HG03139 (cell line): ENCODE measurements at regions not wholly inside any gene's neighbourhood (a gene's known extent, or its start where the extent isn't known, plus 50 kb on each side); places are given as distances from the start of the nearest gene placed in this dataset.
A peak's percentile ranks its signal among the peaks of the same experiment; 100 is the strongest.

ENCODE experiments used
- ATAC-seq: cut with Tn5 transposase; IDR thresholded peaks from one replicate; pipeline ENCODE4 v1.9.1; 2021; ENCODE audit not compliant: unreplicated experiment

DNA sequence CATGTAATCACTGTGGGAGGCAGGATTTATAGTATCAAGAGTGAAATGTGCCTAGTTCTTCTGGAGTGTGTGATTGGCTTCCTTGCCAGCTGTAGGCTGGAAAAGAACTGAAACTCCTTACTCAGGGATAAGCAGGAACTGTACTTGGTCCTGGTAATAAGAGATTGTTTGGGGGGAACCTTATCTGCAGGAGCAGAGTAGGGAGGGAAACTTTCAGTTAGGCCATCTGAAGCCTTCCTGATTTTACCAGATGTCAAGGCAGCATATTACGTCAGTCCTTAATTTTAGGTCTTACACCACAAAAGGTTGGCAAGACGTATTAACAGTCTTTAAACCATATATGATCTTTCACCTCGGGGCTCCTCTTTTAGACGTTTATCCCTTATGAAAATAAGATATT is 231.5 kb upstream of the FMR1 start:
- no peak for ATAC-seq

DNA sequence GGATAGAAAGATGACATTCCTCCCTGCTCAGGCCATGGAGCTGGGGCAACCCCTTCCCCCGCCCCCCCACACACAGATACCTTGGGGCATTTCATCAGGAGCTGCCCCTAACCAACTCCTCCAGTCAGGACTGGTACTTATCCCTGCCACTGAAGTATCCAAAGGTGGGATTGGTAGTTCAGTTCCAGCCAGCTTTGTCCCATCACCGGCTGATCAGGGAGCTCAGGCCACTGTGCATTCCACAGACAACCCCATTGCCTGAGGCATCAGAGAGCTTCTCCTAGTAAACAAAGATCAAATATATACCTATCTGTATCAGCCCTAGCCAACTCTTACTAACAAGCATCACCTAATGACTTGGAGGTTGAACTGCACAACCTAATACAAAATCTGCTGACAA is 218.2 kb upstream of the FMR1 start:
- ATAC-seq, result no peak

DNA sequence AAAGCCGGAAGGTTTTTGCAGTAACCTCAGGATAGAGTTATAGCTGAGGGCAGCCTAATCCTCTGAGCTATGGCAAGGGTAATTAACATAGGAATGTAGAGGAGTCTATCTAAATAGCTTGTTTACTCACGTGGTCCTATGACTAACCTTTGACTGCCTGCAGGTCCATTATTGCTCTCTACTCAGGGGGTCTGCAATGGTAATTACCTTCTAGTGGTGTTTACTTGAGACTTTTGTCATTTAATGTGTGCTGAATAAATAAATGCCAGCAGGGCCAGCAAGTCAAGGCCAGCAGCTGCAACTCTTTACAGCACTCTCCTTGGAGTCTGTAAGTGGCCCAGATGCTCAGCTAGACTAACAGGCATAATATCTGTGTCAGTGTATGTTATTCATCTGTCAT is 212.7 kb upstream of the FMR1 start:
- ATAC-seq, result no peak

DNA sequence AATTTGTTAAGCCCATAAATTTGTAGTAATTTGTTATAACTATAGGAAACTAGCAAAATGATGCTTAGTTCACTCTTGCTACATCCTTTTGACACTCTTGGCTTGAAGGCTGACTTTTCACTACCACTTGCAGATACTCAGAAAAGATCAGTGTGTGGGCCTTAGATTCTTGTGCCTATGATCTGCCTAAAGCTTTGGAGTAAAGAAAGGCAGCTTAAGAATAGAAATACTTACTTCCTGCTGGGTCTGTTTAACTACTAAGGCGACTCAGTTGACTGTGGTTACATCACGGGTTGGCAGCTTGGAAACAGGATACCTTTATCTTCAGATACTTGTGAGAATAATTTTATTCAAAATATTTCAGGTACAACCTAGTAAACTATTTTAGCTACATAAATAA is 201.4 kb upstream of the FMR1 start:
- no peak for ATAC-seq

DNA sequence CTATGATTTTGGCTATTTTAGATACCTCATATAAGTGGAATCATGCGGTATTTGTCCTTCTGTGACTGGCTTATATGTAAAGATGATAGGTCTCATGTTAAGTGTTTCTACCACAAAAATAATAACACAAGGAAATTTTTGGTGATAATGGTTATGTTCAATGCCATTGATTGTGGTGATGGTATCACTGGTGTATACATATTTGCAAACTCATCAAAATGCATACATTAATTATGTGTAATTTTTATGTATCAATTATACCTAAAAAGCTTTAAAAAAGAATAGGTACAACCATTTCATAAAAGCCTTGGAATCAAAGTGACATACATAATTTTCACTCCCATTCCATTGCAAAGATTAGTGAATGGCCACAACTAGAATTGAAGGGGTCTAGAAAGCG is 178.3 kb upstream of the FMR1 start:
- ATAC-seq, result no peak

DNA sequence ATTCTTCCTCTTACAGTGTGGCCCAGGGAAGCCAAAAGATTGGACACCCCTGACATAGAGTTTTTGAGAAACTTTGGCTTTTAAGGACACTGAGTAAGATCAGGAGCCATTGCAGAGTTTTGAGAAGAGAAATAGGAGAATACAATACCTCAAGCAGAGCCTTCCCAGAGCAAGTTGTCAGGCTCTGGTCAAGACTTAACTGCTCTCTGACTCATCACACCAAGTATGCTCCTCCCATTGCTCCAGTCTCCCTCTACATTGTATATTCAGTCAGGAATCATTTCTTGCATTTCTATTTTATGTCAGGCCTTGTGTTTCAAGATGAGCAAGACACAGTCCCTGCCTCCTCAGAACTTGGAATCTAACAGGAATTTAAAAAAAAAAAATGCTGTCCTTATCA is 176.4 kb upstream of the FMR1 start:
- no peak for ATAC-seq

DNA sequence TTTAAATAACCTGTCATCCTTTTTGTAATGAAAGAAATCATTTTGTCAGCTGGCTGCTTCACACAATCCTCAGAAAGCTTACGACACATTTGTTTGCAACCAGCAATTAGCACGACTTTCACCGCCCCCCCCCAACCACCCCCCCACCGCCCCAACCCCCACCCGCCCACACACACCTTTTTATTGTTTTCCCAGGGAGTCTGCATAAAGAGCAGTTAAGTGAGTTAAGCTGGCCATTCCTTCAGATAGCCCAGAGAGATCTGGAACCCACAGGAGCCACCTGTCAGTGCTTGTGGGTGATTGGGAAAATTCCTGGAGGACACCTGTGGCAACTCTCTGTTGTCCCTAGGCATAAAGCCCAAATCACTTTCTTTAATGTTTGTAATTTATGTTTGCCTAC is 175.7 kb upstream of the FMR1 start:
- no peak for ATAC-seq

DNA sequence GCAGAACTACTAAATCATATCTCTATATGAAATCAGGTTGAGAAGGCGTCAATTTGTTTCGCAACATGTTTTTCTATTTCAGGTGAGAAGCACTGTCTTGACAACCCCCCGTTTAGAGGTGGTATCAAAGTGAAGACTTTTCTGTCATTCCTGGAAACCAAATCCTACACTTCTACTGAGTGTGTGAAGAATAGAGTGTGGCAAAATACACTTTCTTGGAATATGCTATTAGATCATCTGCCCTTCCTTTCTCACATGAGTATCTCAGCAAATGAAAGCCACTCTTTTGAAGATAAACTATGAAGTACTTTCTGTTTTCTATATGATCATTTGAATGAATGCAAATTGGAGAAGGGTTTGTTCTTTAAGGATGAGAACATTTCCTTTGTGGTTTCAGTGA is 174.0 kb upstream of the FMR1 start:
- no peak for ATAC-seq

DNA sequence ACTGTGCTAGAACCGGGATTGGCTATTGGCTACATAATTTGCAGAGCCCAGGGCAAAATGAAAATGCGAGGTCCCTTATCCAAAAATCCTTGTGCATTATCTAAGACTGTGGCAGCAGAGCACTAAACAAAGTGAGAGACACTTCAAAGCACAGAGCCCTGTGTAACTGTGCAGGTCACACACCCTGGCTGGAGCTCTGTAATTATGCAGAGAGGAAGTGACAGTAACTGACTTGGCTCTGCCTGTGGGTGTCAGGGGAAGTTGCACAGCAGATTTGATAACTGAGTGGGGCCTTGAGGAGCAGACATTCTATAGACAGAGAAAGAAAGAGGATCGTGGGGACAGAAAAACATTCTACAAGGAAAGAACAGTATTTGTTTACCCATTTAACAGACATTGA is 173.5 kb upstream of the FMR1 start:
- ATAC-seq, result no peak

DNA sequence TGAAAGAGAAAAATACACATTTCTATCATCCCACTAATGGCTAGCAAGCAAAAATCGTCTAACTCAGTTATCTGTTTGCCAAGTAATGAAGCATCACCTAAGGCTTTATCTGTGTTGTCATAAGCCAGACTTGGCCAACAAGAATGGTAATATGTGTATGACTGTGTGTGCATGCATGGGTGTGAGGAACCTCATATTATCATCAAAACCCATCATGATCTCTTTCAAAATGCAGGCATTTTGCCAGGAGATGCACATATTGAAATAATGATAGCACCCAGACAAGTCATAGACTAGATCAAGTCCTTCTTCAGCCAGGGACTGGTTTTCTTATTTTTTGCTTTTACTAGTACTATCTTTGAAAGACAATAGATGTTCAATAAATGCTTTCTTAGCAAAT is 172.5 kb upstream of the FMR1 start:
- no peak for ATAC-seq

DNA sequence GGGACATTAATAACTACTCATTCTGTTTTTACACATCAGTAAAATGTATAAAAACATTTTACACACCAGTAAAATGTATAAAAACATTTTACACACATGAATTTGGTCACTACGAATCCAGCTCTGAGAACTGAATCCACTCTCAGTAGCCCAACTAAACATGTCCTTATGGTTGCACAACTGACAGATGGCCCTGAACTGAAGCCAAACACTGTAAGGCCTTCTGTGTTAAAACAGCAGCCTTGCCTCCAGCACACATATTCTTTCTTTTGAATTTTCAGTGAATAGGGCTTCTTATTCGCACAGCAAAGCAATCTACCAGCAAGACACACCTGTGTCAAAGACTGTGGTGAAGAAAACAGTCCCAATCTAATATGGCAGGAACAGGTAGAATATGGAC is 169.9 kb upstream of the FMR1 start:
- ATAC-seq, result no peak

DNA sequence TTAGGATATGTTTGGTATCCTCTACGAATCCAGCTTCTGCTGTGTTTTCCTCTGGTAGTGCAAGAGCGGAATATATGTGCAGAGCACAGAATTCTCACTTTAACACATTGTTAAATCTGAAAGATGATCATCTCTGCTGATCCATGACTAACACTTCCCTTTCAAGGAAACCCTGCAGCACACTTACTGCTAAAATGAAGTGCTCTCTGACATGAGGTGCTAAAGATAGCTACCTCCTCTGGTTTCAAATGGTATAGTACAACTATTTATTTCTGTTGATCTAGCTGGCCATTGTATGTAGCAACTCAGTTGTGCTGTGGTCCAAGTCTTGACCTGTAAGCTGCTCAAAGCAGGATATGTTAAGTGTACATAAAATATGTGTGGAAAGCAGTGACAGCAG is 162.4 kb upstream of the FMR1 start:
- ATAC-seq, result no peak

DNA sequence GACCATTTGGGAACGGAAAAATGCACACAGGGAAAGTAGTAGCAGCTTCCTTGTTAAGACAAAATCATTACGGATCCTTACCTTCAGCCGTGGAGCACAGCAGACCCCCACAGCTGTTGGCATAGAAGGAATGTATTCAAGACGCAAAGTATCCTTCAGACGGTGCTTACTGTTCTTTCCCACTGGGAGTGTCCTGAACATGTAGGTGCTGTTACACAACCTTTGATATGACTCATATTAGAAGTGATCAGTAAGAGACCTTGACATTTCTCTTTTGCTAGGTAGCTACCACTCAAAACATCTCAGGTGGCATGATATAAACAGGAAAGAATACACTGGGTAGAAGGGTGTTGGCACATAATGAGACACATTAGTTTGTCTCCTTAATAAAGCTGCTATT is 154.0 kb upstream of the FMR1 start:
- no peak for ATAC-seq

DNA sequence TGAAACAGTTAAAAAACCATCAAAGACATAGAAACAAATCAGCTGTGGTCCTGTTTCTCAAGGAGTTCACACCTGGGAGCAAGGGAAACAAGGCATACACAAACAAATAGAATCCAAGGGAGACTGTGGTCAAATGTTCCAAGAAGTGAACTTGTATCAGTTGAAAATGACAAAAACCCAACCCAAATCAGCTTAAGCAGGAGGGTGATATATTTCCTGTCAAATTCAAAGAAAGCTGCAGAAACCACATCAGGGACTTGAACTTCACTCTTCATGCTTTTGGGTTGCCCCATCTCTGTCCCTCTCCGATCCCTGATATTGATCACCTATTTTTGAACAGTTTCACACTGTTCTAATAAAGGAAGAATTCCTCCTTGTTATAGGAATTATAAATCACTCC is 148.6 kb upstream of the FMR1 start:
- no peak for ATAC-seq

DNA sequence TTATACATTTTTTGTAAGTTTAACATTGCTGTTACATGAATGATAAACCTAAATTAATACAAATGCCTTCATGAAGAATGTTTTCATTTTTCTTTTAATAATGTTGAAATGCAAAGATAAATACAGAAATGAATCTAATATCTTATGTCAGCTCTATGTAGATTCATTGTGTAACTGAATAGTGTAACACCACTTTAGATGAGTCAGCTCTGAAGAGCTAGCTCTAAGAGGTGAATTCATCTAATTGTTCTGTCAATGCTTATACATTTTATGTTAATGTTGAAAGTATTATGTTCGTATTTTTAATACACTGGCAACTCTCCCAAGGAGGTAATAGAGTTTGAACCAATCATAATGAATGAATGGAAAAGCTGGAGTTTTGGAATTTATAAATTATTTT is 146.9 kb upstream of the FMR1 start:
- ATAC-seq, result no peak

DNA sequence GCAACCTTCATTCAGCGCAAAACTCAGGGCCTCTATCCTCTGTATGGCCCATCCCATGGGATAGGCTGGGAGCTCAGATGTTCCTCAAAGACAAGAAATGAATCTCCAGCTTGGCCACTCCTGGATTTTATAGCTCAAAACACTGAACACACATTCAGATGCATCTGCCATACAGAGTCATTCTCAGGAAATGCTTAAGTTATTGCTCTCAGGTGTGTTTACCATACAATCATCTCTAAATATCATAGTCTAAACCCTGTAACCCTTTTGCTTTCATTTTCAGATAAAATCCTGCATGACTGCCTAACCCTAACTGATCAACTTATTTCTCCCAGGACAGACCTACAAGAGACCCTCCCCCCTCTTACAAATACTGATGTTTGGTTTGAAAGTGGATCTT is 140.9 kb upstream of the FMR1 start:
- ATAC-seq, result no peak

DNA sequence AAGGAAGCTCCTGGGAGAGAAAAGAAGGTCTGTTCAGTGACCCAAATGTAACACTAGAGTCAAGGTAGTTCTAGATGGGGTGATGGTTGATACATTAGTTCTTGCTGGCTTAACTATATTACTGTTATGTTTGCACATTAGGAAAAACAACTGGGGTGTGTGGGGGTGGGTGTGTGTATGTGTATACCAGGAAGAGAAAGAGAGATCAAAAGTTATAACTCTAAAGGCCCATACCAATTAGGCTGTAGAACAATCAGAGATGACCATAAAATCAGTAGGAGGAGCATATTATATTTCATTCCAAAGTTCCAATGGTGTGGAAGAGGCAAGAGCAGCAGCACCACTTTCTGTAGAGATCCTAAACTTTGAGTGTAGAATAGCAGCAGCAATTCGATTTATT is 134.7 kb upstream of the FMR1 start:
- ATAC-seq, result no peak

DNA sequence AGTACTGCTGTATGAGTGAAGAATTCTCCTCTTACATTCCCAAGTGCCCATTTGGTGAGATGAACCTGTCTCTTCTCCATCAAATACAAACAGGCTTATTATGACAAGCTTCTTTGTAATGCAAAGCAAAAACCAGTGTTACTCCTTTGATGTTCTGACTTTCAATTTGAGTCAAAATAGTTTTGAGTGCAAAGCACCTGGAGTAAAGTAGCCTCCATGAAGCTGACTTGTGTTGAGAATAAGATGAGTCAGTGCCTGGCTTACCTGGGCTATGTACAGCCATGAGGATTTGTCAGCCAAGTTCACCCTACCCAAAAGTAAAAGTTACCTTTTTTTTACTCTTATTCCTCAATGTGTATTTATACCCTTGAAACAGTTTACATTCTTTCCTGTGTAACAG is 132.5 kb upstream of the FMR1 start:
- no peak for ATAC-seq

DNA sequence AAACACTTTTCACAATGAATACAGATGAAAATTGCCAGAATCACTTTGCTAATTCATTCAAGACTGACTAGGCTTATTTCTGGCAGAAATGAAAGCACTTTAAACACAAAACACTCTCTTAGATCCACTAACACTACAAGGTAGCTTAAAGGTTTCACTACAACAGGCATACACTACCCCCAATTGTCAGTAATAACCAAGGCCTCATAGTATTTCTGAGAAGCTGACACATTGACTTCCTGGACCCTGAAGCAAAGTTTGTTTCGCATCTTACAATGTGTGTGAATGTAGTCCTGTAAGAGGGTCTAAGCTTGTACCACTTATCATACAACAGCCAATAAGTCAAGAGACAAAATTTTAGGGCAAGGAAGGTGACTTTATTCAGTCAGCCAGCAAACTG is 129.9 kb upstream of the FMR1 start:
- no peak for ATAC-seq

DNA sequence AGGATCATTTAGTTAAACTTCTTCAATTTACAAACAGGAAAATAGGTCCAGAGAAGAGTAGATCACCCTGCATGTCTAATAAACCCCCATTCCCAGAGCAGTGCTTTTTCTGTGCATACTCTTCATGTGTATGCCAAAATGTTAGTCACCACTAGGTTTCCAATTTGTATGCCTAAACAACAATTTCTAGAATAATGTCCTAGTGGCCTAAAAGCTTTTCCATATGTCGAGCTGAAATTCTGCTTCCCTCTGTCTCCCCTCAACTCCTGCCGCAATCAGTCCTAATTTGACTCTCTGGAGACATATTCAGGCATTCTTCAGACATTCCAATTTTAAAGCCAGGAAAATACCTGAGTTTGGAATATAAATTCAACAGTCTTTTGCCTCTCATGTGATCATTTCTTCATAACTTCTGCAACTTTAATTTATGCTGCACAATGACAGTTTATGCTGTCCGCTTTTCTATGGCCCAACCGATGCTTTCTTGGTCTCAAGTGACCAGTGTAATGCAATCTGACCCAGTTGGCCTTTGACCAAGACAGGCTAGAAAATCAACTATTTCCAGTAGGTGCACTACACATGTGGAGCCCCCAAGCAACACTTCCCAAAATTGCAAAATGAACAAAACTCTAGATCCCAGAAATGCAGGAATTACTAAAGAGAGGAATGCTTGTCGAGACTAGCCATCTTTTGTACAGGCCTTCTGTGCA is 122.9 kb upstream of the FMR1 start:
- ATAC-seq, result no peak

DNA sequence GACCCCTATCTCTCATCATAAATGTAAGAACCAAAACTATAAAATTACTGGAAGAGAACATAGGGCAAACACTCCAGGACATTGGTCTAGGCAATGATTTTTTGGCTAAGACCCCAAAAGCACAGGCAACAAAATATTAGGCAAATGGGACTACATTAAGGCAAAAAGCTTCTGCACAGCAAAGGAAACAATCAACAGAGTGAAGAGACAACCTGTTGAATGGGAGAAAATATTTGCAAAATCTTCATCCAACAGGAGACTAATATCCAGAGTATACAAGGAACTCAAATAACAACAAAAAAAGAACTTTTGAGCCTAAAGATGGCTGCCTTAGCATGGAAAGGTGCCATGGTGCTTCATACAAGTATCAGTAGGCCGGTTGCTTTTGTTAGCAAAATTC is 111.1 kb upstream of the FMR1 start:
- no peak for ATAC-seq

DNA sequence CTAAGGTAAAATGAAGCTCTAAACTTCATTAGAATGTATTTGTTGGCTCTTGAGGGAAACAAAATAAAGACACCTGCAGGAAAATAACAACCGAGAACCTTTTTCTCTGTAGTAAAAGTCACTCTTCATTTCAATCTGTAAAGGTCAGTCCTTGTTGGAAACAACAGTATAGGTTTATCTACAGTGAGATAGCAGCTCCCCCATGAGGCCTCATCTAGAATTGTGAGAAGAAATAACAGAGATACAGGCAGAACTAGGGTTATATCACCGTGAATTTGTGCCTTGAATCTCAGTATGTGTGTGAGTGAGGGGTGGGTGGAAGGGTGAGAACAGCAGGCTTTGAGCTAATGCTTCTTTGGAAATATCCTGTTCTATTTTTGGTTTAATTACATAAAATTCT is 107.8 kb upstream of the FMR1 start:
- ATAC-seq, result peak; percentile 60

DNA sequence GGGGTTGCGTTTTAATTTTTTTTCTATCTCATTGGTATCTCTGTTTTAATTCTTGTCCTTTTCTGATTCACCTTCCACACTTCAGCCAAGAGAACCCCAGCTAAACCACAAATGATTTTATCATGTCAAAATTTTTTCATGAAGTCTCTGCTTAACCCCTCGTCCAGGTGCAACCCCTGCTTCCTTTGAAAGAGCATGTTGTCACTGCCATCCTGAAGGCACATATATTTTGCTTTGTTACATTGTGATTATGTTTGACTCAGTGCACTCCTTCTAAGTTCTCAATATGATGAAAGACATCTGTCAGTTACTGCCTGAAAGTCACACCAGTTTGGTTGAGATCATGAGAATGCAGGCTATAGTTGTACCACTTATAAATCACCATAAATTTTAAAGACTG is 99.9 kb upstream of the FMR1 start:
- ATAC-seq, result no peak

DNA sequence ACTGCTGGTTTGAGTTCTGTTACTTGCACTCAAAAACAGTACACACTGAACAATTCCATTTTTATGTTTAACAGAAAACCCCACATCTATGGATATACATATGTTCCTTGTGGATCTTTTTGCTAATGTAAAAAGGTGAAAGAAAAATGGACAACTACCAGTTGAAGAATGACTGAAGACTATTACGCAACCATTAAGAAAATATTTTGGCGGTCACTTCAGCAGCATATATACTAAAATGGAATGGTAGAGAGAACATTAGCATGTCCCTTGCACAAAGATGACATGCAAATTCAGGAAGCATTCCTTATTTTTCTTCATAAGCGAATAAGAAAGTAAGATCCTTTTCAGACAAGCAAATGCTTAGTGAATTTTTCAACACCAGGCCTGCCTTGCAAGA is 84.6 kb upstream of the FMR1 start:
- ATAC-seq, result no peak
